Endothelial cell (in vitro differentiated cells): ENCODE measurements at regions not wholly inside any gene's neighbourhood (a gene's known extent, or its start where the extent isn't known, plus 50 kb on each side); places are given as distances from the start of the nearest gene placed in this dataset.

Source experiments
- DNase-seq: peaks from one replicate; pipeline ENCODE4 v3.0.0; 2021; ENCODE audit warnings: low spot score
- H3K27ac Mint-ChIP-seq: one replicate; pipeline ENCODE4 v1.8.0; 2021; ENCODE audit warnings: mixed read lengths, inconsistent platforms; ENCODE audit not compliant: unreplicated experiment
- H3K27me3 Mint-ChIP-seq: one replicate; pipeline ENCODE4 v1.8.0; 2021; ENCODE audit warnings: mild to moderate bottlenecking, moderate library complexity, mixed read lengths, inconsistent platforms; ENCODE audit not compliant: unreplicated experiment
- H3K36me3 Mint-ChIP-seq: one replicate; pipeline ENCODE4 v1.8.0; 2021; ENCODE audit warnings: mild to moderate bottlenecking, low read depth, mixed read lengths, inconsistent platforms; ENCODE audit not compliant: unreplicated experiment
- H3K4me1 Mint-ChIP-seq: one replicate; pipeline ENCODE4 v1.8.0; 2021; ENCODE audit warnings: mild to moderate bottlenecking, mixed read lengths, inconsistent platforms; ENCODE audit not compliant: unreplicated experiment
- H3K4me3 Mint-ChIP-seq: one replicate; pipeline ENCODE4 v1.8.0; 2021; ENCODE audit warnings: mild to moderate bottlenecking, mixed read lengths, inconsistent platforms; ENCODE audit not compliant: unreplicated experiment
- H3K9me3 Mint-ChIP-seq: one replicate; pipeline ENCODE4 v1.8.0; 2021; ENCODE audit warnings: mixed read lengths, inconsistent platforms; ENCODE audit not compliant: unreplicated experiment
- CTCF ChIP-seq: fragments of 200-600 bp; sonication (generic); IDR thresholded peaks from one replicate; pipeline ENCODE4 v1.5.0; 2021; ENCODE audit warnings: antibody characterized with exemption; ENCODE audit not compliant: unreplicated experiment

DNA sequence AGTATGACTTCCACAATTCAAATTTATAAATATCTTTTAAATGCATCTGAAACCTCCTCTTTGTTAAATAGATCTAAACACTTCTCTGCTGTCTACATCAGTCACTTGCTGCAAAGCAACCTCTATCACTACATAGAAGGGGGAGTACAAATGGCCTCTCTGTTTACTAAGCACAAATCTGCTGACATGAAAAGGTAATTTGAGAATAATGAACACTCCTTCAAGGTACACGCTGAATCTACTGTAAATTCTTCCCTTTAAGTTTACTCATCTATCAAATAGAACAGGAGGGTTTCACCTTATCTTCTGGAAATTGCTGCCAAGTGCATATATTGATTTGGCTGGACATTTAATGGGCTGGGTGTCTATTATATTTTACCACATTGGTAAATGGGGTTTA is 879.6 kb downstream of the SUCLG1 start:
- H3K36me3 Mint-ChIP-seq: no peaks in the 10 kb centered on the region
- H3K4me3 Mint-ChIP-seq: no peak overlapping the region
- no peaks in the 10 kb centered on the region for H3K4me1 Mint-ChIP-seq
- no peak for TF ChIP-seq CTCF
- H3K27me3 Mint-ChIP-seq: no peaks in the 10 kb centered on the region
- no peaks in the 10 kb centered on the region for H3K9me3 Mint-ChIP-seq
- no peak overlapping the region for H3K27ac Mint-ChIP-seq
- no peak for DNase-seq

- Mint-ChIP-seq H3K9me3 (no peaks in the 10 kb centered on the region), H3K4me3 (no peak overlapping the region), H3K36me3 (no peaks in the 10 kb centered on the region), H3K27ac (no peak overlapping the region), H3K4me1 (no peaks in the 10 kb centered on the region), H3K27me3 (peaks cover 1% of the 10 kb centered on the region)
- TF ChIP-seq CTCF: no peak
- no peak for DNase-seq
Measured at GRCh38 chr2:83578405-83578804, 880.7 kb downstream of the SUCLG1 start.

- TF ChIP-seq CTCF: no peak
- Mint-ChIP-seq H3K27me3 (peaks cover 1% of the 10 kb centered on the region), H3K4me1 (no peaks in the 10 kb centered on the region), H3K36me3 (no peaks in the 10 kb centered on the region), H3K4me3 (no peak overlapping the region), H3K27ac (no peak overlapping the region), H3K9me3 (no peaks in the 10 kb centered on the region)
- no peak for DNase-seq
Measured at GRCh38 chr2:83574614-83575013, 884.5 kb downstream of the SUCLG1 start.

GRCh38 chr2:83573060-83573459 is 886.0 kb downstream of the SUCLG1 start:
- no peaks in the 10 kb centered on the region for H3K9me3 Mint-ChIP-seq
- no peak for TF ChIP-seq CTCF
- H3K27me3 Mint-ChIP-seq: peaks cover 1% of the 10 kb centered on the region
- H3K4me3 Mint-ChIP-seq: no peak overlapping the region
- no peaks in the 10 kb centered on the region for H3K36me3 Mint-ChIP-seq
- H3K4me1 Mint-ChIP-seq: no peaks in the 10 kb centered on the region
- no peak for DNase-seq
- H3K27ac Mint-ChIP-seq: no peak overlapping the region

DNA sequence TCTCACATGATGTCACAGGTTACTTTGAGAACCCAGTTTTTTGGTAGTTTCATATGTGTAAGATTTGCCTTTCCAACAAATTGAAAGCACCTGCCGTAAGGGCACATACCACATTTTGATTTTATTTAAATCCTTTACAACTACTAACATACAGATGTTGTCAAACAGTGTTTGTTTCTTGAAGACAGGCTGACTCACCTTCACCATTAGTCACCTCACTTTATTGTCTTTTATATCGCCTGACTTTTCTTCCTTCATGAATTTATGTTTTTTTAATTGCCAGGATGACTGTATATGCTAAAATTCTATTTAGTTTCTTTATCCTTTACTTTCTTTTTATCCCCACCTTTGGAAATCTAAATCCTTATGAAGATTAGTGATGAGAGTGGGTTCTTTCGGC is 886.7 kb downstream of the SUCLG1 start:
- DNase-seq: no peak
- H3K4me3 Mint-ChIP-seq: no peak overlapping the region
- H3K27me3 Mint-ChIP-seq: peaks cover 1% of the 10 kb centered on the region
- H3K4me1 Mint-ChIP-seq: no peaks in the 10 kb centered on the region
- H3K36me3 Mint-ChIP-seq: no peaks in the 10 kb centered on the region
- H3K9me3 Mint-ChIP-seq: no peaks in the 10 kb centered on the region
- TF ChIP-seq CTCF: no peak
- no peak overlapping the region for H3K27ac Mint-ChIP-seq
